HG03135 (cell line): ENCODE measurements at regions not wholly inside any gene's neighbourhood (a gene's known extent, or its start where the extent isn't known, plus 50 kb on each side); places are given as distances from the start of the nearest gene placed in this dataset.
"Not testable (repeated sequence)": the region's sequence is repeated elsewhere in the genome, so short reads cannot be mapped to it uniquely, and the experiment has no call there.

ENCODE experiments used
- ATAC-seq: cut with Tn5 transposase; IDR thresholded peaks from one replicate; pipeline ENCODE4 v1.9.1; 2021; ENCODE audit warnings: mild to moderate bottlenecking, moderate library complexity; ENCODE audit not compliant: unreplicated experiment

- ATAC-seq, result not testable (repeated sequence)
These were observed 1673.2 kb upstream of the B3GALT2 start for GRCh38 chr1:194859481-194860154.

DNA sequence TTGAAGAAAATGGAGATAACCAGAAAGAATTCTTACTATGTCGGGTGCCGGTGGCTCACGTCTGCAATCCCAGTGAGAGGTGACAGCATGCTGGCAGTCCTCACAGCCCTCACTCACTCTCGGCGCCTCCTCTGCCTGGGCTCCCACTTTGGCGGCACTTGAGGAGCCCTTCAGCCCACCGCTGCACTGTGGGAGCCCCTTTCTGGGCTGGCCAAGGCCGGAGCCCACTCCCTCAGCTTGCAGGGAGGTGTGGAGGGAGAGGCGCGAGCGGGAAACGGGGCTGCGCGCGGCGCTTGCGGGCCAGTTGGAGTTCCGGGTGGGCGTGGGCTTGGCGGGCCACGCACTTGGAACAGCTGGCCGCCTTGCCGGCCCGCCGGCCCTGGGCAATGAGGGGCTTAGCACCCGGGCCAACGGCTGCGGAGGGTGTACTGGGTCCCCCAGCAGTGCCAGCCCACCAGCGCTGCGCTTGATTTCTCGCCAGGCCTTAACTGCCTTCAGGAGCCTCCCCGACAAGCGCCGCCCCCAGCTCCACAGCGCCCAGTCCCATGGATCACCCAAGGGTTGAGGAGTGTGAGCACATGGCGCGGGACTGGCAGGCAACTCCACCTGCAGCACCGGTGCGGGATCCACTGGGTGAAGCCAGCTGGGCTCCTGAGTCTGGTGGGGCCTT, 1672.5 kb upstream of the B3GALT2 start:
- ATAC-seq, result not testable (repeated sequence)

DNA sequence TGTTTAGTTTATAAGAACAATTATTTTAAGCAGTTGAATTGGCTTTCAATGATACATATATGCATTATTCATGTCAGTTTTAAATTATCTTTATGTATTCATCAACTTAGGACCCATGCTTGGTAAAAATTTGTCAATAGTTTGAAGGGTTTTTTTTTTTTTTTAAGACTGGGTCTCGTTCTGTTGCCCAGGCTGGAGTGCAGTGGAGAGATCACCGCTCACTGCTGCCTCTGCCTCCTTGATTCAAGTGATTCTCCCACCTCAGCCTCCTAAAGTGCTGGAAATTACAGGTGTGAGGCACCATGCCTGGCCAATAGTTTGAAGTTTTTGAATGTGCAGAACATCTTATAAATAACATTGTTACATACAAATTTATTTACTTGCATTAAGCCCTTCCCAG, 1671.0 kb upstream of the B3GALT2 start:
- ATAC-seq, result no peak

DNA sequence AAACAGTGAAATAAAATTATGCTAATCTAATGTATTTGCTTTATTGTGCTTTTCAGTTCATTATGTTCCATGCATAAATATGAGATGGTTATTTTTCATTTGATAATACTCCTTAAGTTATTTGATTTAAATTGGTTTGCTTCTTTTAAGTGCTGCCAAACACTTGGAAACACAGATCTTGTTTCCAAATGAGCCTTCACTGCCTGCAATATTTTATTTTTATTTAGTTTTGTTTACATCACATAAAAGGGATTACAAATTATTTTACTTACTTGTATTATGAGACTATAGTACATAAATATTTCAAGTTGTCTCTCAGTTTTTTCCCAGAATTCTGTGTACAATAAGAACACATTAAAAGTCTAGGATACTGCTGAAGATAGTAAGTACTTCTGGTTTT, 1662.4 kb upstream of the B3GALT2 start:
- no peak for ATAC-seq

GRCh38 chr1:194846488-194846887, 1660.1 kb upstream of the B3GALT2 start:
- peak; percentile 94 for ATAC-seq

DNA sequence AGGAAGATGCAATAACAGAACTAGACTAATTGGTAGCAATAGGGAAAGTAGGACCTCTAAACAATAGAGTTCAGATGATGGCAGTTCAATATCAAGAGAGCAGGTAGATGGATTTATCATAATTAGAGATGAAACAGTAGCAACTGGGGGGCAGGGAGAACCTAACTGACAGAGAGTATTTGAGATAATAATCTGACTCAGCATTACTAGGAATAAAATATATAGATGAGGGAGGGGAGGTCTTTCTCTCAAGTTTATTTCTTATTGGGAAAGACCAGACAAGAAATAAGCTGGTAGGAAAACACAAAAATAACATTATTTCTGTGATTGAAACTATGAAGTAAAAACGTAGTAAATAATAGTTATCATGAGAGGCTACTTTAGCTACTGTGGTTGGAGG, 1656.7 kb upstream of the B3GALT2 start:
- ATAC-seq, result no peak

DNA sequence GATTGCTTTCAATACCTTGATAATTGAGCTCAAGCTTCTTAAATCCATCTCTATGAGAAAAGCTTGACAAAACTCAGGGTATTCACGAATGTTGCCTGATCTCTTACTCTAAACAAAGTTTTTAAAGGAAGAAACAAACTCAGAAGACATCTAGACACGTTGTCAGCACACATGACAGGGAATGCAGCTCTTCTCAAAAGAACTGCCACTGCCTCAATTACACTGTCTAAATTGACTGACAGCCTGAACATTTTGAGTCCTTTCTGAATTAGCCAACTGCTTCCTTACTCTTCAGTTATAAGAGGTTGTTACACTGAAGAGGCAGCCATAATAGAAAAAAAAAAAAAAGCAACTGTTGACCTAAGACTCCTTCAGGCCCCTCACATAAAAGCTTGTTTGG, 1646.7 kb upstream of the B3GALT2 start:
- ATAC-seq, result no peak

DNA sequence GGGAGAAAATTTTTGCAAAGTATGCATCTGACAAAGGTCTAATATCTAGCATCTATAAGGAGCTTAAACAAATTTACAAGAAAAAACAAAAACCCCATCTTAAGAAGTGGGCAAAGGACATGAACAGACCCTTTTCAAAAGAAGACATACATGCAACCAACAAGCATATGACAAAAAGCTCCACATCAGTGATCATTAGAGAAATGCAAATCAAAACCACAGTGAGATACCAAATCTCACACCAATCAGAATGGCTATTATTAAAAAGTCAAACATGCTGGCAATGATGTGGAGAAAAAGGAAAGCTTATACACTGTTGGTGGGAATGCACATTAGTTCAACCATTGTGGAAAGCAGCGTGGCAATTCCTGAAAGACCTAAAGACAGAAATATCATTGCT, 1645.2 kb upstream of the B3GALT2 start:
- ATAC-seq, result not testable (repeated sequence)

DNA sequence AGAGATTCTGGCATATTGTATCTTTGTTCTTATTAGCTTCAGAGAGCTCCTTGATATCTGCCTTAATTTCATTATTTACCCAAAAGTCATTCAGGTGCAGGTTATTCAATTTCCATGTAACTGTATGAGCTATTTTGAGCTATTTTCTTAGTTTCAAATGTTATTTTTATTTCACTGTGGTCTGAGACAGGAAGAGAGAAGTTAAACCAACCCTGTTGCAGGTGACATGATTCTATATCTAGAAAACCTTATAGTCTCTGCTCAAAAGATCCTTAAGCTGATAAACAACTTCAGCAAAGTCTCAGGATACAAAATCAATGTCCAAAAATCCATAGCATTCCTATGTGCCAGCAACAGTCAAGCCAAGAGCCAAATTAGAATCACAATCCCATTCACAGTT, 1644.0 kb upstream of the B3GALT2 start:
- ATAC-seq, result peak; percentile 89

- ATAC-seq, result no peak
These were observed 1643.1 kb upstream of the B3GALT2 start for GRCh38 chr1:194829492-194829891.

- ATAC-seq, result no peak
These were observed 1639.0 kb upstream of the B3GALT2 start for GRCh38 chr1:194825382-194825781.

DNA sequence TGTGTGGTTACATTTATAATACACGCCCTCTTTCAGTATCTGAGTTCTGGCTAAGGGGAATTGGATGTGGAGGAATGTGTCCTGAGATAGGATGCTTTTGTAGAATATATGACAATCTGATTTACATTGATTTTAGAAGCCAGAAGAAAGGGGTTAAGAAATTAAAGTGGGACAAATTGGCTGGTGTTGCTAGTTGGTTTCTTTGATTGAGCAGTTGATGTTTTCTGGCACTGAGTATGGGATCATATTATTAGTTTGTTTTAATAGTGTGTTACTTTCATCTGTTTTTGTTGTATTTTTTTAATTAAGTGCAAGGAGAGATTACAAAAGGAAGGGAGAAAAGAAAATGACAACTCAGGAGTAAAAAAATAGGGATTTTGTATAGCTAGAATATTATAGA, 1634.7 kb upstream of the B3GALT2 start:
- ATAC-seq, result no peak

DNA sequence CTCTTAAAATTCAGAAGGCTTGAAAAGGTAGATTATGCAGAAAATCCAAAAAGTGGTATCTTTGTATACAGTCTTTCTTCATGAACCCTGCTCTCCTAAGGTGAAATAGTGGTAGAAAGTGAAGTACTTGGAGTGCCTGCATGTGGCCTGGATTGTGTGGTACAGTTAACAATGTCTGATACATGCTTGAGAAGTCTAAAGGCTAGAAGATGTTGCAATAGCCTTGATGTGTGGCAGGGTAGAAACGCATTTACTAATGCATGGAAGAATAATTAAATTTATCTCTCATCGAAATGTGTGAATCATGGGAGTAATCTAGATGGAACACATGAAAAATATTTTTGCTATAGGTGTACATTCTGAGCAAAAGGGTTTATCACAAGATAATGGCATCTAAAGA, 1632.3 kb upstream of the B3GALT2 start:
- ATAC-seq, result no peak

DNA sequence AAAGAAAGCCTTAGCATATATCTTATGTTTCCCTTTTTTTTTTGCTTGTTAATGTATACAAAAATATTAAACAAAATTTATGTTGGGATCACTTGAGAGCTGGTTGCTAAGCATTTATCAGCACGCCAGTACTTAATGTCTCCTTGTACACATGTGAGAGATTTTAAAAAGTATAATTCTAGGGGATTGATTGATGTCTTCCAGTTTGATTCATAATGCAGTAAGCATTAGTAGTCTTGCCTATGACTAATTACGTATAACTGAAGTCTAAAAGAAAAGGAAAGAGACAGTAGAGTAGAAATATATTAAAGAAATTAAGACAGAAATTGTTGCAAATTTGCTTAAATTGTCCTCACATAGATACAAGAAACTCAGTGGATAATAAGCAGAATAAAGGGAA, 1630.4 kb upstream of the B3GALT2 start:
- no peak for ATAC-seq

DNA sequence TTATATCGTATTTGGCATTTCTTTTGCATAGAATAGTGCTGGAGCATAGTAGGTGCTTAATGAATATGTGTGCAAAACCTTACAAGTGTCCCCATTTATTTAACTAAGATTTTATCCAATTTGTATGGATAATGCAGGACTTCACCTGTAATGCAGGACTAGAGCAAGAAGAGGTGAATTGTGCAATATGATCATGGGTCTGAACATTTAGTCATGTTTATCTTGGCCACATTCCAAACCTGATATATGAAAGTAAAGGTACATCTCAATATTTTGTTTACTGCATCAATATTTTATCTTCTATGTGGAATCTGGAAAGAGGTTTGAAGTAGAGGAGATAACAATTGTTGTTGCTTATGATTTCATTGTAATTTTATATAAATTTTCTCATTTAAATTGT, 1626.7 kb upstream of the B3GALT2 start:
- ATAC-seq, result no peak

- no peak for ATAC-seq
These were observed 1623.3 kb upstream of the B3GALT2 start for GRCh38 chr1:194809665-194810064.

GRCh38 chr1:194809215-194809614, 1622.8 kb upstream of the B3GALT2 start:
- ATAC-seq, result no peak

- ATAC-seq, result no peak
These were observed 1621.3 kb upstream of the B3GALT2 start for GRCh38 chr1:194807530-194808220.

- ATAC-seq, result no peak
These were observed 1616.2 kb upstream of the B3GALT2 start for GRCh38 chr1:194802572-194802971.

DNA sequence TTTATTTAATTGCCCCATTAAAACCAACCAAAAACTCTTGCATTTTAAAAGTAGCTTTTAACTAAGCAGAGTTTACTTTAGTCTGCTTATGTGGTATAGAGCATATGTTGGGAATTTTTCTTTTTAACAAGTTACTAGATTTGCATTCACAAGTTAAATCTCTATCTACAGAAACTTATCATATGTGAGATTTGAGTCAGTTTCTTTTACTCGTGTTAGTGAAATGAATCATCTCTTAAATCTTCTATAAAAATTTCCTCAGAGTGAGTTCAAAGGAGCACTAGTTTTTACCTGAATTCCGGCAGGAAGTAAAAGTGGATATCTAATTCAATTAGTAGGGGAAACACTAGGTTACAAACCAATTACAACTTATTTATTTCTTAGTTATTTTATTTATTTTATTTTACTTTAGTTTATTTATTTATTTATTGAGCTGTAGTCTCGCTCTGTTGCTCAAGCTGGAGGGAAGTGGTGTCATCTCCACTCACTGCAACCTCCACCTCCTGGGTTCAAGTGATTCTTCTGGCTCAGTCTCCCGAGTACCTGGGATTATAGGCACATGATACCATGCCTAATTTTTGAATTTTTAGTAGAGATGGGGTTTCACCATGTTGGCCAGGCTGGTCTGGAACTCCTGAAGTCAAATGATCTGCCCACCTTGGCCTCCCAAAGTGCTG, 1609.6 kb upstream of the B3GALT2 start:
- peak; percentile 83 for ATAC-seq

GRCh38 chr1:194787001-194787400, 1600.6 kb upstream of the B3GALT2 start:
- ATAC-seq, result no peak

- ATAC-seq, result no peak
These were observed 1599.6 kb upstream of the B3GALT2 start for GRCh38 chr1:194786027-194786426.
